H1 (cell line): ENCODE measurements at regions not wholly inside any gene's neighbourhood (a gene's known extent, or its start where the extent isn't known, plus 50 kb on each side); places are given as distances from the start of the nearest gene placed in this dataset.

Experiments
- CTCF ChIA-PET: fragments of 300-600 bp; sonication (Branson Sonifier 250); formaldehyde crosslinking; loops from one replicate; lab custom pipeline; 2021; ENCODE audit not compliant: partially characterized antibody; lab: Charles Lee
- POLR2A ChIA-PET: fragments of 300-600 bp; sonication (Branson Sonifier 250); formaldehyde crosslinking; loops from one replicate; lab custom pipeline; 2021; ENCODE audit warnings: inconsistent platforms; ENCODE audit not compliant: partially characterized antibody; lab: Charles Lee
- DNase-seq, 2 experiments: peaks; one replicate each; pipeline versions ENCODE4 v3.0.0 to v3.0.0-alpha.2; 2010 to 2022; ENCODE audit warnings: low spot score in 2 of 2, low read depth in 1 of 2, mixed read lengths in 1 of 2
- FAIRE-seq: peaks from 2 replicates; lab custom pipeline; 2011; peaks lifted over from hg19 to GRCh38; lab: Jason Lieb, UNC
- H2AFZ ChIP-seq: 2 replicates; pipeline ENCODE4 v1.8.1; 2012; ENCODE audit warnings: low read length, inconsistent platforms
- H2AK5ac ChIP-seq: 2 replicates; pipeline ENCODE4 v1.6.1; 2013; ENCODE audit warnings: low read depth, low read length
- H2BK120ac ChIP-seq: replicated peaks from 2 replicates; pipeline ENCODE3; 2013; ENCODE audit warnings: low read depth, low read length, inconsistent platforms
- H2BK12ac ChIP-seq: 2 replicates; pipeline ENCODE4 v1.6.1; 2013; ENCODE audit warnings: low read depth, low read length
- H2BK15ac ChIP-seq: 2 replicates; pipeline ENCODE4 v1.6.1; 2013; ENCODE audit warnings: low read length
- H2BK20ac ChIP-seq: 2 replicates; pipeline ENCODE4 v1.6.1; 2013; ENCODE audit warnings: low read length
- H2BK5ac ChIP-seq: 2 replicates; pipeline ENCODE4 v1.6.1; 2013; ENCODE audit warnings: low read depth, low read length
- H3K14ac ChIP-seq: 2 replicates; pipeline ENCODE4 v1.6.1; 2013; ENCODE audit warnings: inconsistent platforms; ENCODE audit not compliant: insufficient read length
- H3K18ac ChIP-seq: 2 replicates; pipeline ENCODE4 v1.6.1; 2013; ENCODE audit warnings: low read length; ENCODE audit errors: extremely low read depth
- H3K23ac ChIP-seq: 2 replicates; pipeline ENCODE4 v1.6.1; 2013; ENCODE audit warnings: inconsistent platforms; ENCODE audit not compliant: insufficient read length
- H3K23me2 ChIP-seq: 2 replicates; pipeline ENCODE4 v1.6.1; 2013; ENCODE audit warnings: low read depth, low read length
- H3K27ac ChIP-seq: 2 replicates; pipeline ENCODE4 v1.6.1; 2011; ENCODE audit warnings: low read depth, low read length, inconsistent platforms
- H3K27me3 ChIP-seq, 4 experiments: replicated peaks in 1 of 4; 1 replicate in 1 of 4; 2 replicates in 3 of 4; pipeline versions ENCODE4 v1.6.1 to v1.8.1; 2011 to 2013; ENCODE audit warnings: low read length in 3 of 4, mild to moderate bottlenecking in 3 of 4, inconsistent platforms in 2 of 4, mixed read lengths in 2 of 4, moderate library complexity in 1 of 4; ENCODE audit not compliant: control insufficient read depth in 3 of 4, insufficient read depth in 3 of 4; ENCODE audit errors: extremely low read depth in 1 of 4
- H3K36me3 ChIP-seq, 4 experiments: 2 replicates each; pipeline versions ENCODE4 v1.6.1 to v1.8.1; 2011 to 2013; ENCODE audit warnings: mild to moderate bottlenecking in 4 of 4, low read length in 3 of 4, moderate library complexity in 2 of 4, control low read depth in 1 of 4, inconsistent platforms in 1 of 4; ENCODE audit not compliant: insufficient read depth in 4 of 4, control insufficient read depth in 2 of 4
- H3K4ac ChIP-seq: replicated peaks from 2 replicates; pipeline ENCODE3; 2013; ENCODE audit warnings: low read length, low read depth, mixed read lengths, inconsistent platforms; ENCODE audit not compliant: insufficient read length
- H3K4me1 ChIP-seq, 4 experiments: replicated peaks in 1 of 4; 1 replicate in 1 of 4; 2 replicates in 3 of 4; pipeline versions ENCODE4 v1.6.1 to v1.8.1; 2011 to 2013; ENCODE audit warnings: low read length in 3 of 4, inconsistent platforms in 2 of 4, mixed read lengths in 1 of 4; ENCODE audit not compliant: insufficient read depth in 4 of 4, control insufficient read depth in 3 of 4
- H3K4me2 ChIP-seq, 2 experiments: 2 replicates each; pipeline versions ENCODE4 v1.6.1 to v1.8.1; 2011 to 2013; ENCODE audit warnings: low read depth in 2 of 2, low read length in 2 of 2, control low read depth in 1 of 2, inconsistent platforms in 1 of 2, mild to moderate bottlenecking in 1 of 2; ENCODE audit not compliant: insufficient read depth in 1 of 2
- H3K4me3 ChIP-seq, 4 experiments: fragments of 200-600, 300-600 bp in 1 of 4; sonication (generic), shearing (Covaris generic), sonication (Bioruptor Twin) in 1 of 4; 2 replicates each; pipeline versions ENCODE4 v1.5.1 to v1.8.1; 2011 to 2016; ENCODE audit warnings: low read length in 4 of 4, low read depth in 3 of 4, control low read depth in 2 of 4, inconsistent platforms in 2 of 4, mild to moderate bottlenecking in 2 of 4, mixed read lengths in 1 of 4, moderate library complexity in 1 of 4; ENCODE audit not compliant: insufficient read depth in 2 of 4; ENCODE audit errors: extremely low read depth in 1 of 4
- H3K56ac ChIP-seq: replicated peaks from 2 replicates; pipeline ENCODE3; 2013; ENCODE audit warnings: low read depth, mild to moderate bottlenecking, mixed read lengths, low read length, inconsistent platforms; ENCODE audit not compliant: insufficient read length
- H3K79me1 ChIP-seq: 2 replicates; pipeline ENCODE4 v1.6.1; 2013; ENCODE audit warnings: low read depth, low read length, control low read depth
- H3K79me2 ChIP-seq, 2 experiments: 2 replicates each; pipeline versions ENCODE4 v1.6.1 to v1.8.1; 2012 to 2013; ENCODE audit warnings: low read length in 2 of 2, mild to moderate bottlenecking in 2 of 2, inconsistent platforms in 1 of 2; ENCODE audit not compliant: insufficient read depth in 2 of 2, control insufficient read depth in 1 of 2
- H3K9ac ChIP-seq, 4 experiments: replicated peaks in 1 of 4; 1 replicate in 1 of 4; 2 replicates in 3 of 4; pipeline versions ENCODE4 v1.6.1 to v1.8.1; 2011 to 2013; ENCODE audit warnings: low read depth in 3 of 4, low read length in 3 of 4, control low read depth in 2 of 4, mild to moderate bottlenecking in 2 of 4, moderate library complexity in 2 of 4, inconsistent platforms in 1 of 4; ENCODE audit errors: extremely low read depth in 1 of 4
- H3K9me3 ChIP-seq, 2 experiments: 2 replicates each; pipeline versions ENCODE4 v1.6.1 to v1.8.1; 2012 to 2013; ENCODE audit warnings: mild to moderate bottlenecking in 2 of 2, moderate library complexity in 2 of 2, control low read depth in 1 of 2, inconsistent platforms in 1 of 2, low read depth in 1 of 2, low read length in 1 of 2, mixed read lengths in 1 of 2; ENCODE audit not compliant: insufficient read depth in 2 of 2
- H4K20me1 ChIP-seq, 2 experiments: replicated peaks in 1 of 2; 2 replicates each; pipeline versions ENCODE3 to v1.8.1; 2011 to 2013; ENCODE audit warnings: inconsistent platforms in 2 of 2, low read length in 2 of 2, mild to moderate bottlenecking in 1 of 2; ENCODE audit not compliant: insufficient read depth in 2 of 2, control insufficient read depth in 1 of 2
- H4K5ac ChIP-seq: 2 replicates; pipeline ENCODE4 v1.6.1; 2013; ENCODE audit warnings: low read length, low read depth, mixed read lengths, inconsistent platforms; ENCODE audit not compliant: insufficient read length
- H4K8ac ChIP-seq: 2 replicates; pipeline ENCODE4 v1.8.0; 2013; ENCODE audit warnings: mild to moderate bottlenecking, moderate library complexity, low read length, inconsistent platforms; ENCODE audit not compliant: insufficient read depth; ENCODE audit errors: extremely low read depth
- H4K91ac ChIP-seq: replicated peaks from 2 replicates; pipeline ENCODE3; 2013; ENCODE audit warnings: low read length, mixed read lengths, inconsistent platforms; ENCODE audit not compliant: insufficient read length
- BCL11A ChIP-seq, 2 experiments: IDR thresholded peaks; one replicate each; pipeline ENCODE4 v1.6.1; 2011; ENCODE audit warnings: low read depth in 2 of 2, low read length in 2 of 2, mild to moderate bottlenecking in 2 of 2
- CBX5 ChIP-seq: fragments of 300-800, 300-1000 bp; sonication (generic); IDR thresholded peaks from 2 replicates; pipeline ENCODE4 v1.7.1; 2016; ENCODE audit warnings: antibody characterized with exemption, low read length, low read depth
- CHD1 ChIP-seq: IDR thresholded peaks from 2 replicates; pipeline ENCODE4 v1.6.1; 2012; ENCODE audit warnings: low read depth, low read length, improper control_type of control experiment
- EGR1 ChIP-seq: IDR thresholded peaks from 2 replicates; pipeline ENCODE4 v1.6.1; 2011; ENCODE audit warnings: low read depth, low read length, borderline replicate concordance
- EP300 ChIP-seq, 2 experiments: IDR thresholded peaks; 1 replicate in 1 of 2; 2 replicates in 1 of 2; pipeline ENCODE4 v1.6.1; 2011 to 2012; ENCODE audit warnings: low read depth in 2 of 2, low read length in 2 of 2, mild to moderate bottlenecking in 2 of 2, borderline replicate concordance in 1 of 2, inconsistent platforms in 1 of 2, moderate library complexity in 1 of 2
- EZH2 ChIP-seq: fragments of 200-600 bp; sonication (generic); IDR thresholded peaks from 2 replicates; pipeline ENCODE4 v1.7.1; 2012; ENCODE audit warnings: low read depth, mild to moderate bottlenecking, moderate library complexity, low read length, inconsistent platforms; ENCODE audit not compliant: severe bottlenecking
- KDM5A ChIP-seq: fragments of 200-600 bp; IDR thresholded peaks from 2 replicates; pipeline ENCODE4 v1.7.1; 2012; ENCODE audit warnings: mild to moderate bottlenecking, low read length, inconsistent platforms, mixed read lengths
- NANOG ChIP-seq: IDR thresholded peaks from 2 replicates; pipeline ENCODE4 v1.6.1; 2011; ENCODE audit warnings: low read length, low read depth, mild to moderate bottlenecking, inconsistent platforms; ENCODE audit not compliant: insufficient read depth, poor library complexity, severe bottlenecking
- RFX5 ChIP-seq: IDR thresholded peaks from 2 replicates; pipeline ENCODE4 v1.6.1; 2011; ENCODE audit warnings: low read depth, low read length, improper control_type of control experiment, borderline replicate concordance
- RNF2 ChIP-seq: fragments of 200-900, 300-1000 bp; sonication (generic); IDR thresholded peaks from 2 replicates; pipeline ENCODE4 v1.7.1; 2016; ENCODE audit warnings: borderline replicate concordance, low read depth, mild to moderate bottlenecking, antibody characterized with exemption, low read length; ENCODE audit not compliant: poor library complexity, severe bottlenecking; ENCODE audit errors: missing control alignments
- SP1 ChIP-seq: IDR thresholded peaks from 2 replicates; pipeline ENCODE4 v1.6.1; 2011; ENCODE audit warnings: low read depth, low read length
- TAF7 ChIP-seq: optimal IDR thresholded peaks from 2 replicates; pipeline ENCODE3; 2011; ENCODE audit warnings: low read depth, mild to moderate bottlenecking, inconsistent platforms, low read length, moderate library complexity, borderline replicate concordance
- TBP ChIP-seq: IDR thresholded peaks from 2 replicates; pipeline ENCODE4 v1.6.1; 2011; ENCODE audit warnings: low read depth, low read length, improper control_type of control experiment
- WGBS, 2 experiments: shearing (Covaris generic) in 1 of 2; methylation state at CpG; one replicate each; pipeline versions ENCODE4 v1.1.6 to v1.1.7; 2013 to 2015; ENCODE audit warnings: low lambda C conversion rate in 2 of 2, mixed read lengths in 2 of 2, inconsistent platforms in 1 of 2, low coverage in 1 of 2, missing lambda C conversion rate in 1 of 2; ENCODE audit not compliant: insufficient replicate concordance in 2 of 2, insufficient coverage in 1 of 2, insufficient read length in 1 of 2; ENCODE audit errors: extremely low coverage in 1 of 2, missing lambda C conversion rate in 1 of 2; 5-methylcytosine and 5-hydroxymethylcytosine counted together

GRCh38 chr2:196459539-196459938 lies 180.0 kb upstream of the CCDC150 start:
- no peak overlapping the region for H4K5ac ChIP-seq
- H3K18ac ChIP-seq = no peak overlapping the region
- H2BK15ac ChIP-seq = no peak overlapping the region
- no peak overlapping the region for H4K91ac ChIP-seq
- no peak overlapping the region for H3K23ac ChIP-seq
- no peak overlapping the region for H3K56ac ChIP-seq
- no peak overlapping the region for H2BK12ac ChIP-seq
- H2AK5ac ChIP-seq = no peak overlapping the region
- CTCF ChIA-PET = interaction anchor here (1.3 kb wide), 1 partner anchor 30 kb away, joined by 4 read pairs; no protein-coding TSS in a partner anchor
- no peak for FAIRE-seq
- no peak overlapping the region for H2BK20ac ChIP-seq
- no peak overlapping the region for H3K14ac ChIP-seq
- no peaks in the 10 kb centered on the region for H3K79me2 ChIP-seq
- no peak overlapping the region for H3K27ac ChIP-seq
- H2BK120ac ChIP-seq = no peak overlapping the region
- no peak for DNase-seq
- H2BK5ac ChIP-seq = no peak overlapping the region
- 73% methylated on average over 7 of the region's 7 CpGs; no CpG with 5 or more reads in 1 of the 2 experiments for WGBS, 2 experiments
- H3K4me2 ChIP-seq = no peak overlapping the region
- no peak overlapping the region for H4K8ac ChIP-seq
- H3K27me3 ChIP-seq = no peaks in the 10 kb centered on the region
- H2AFZ ChIP-seq = no peak overlapping the region
- H3K4me1 ChIP-seq = no peaks in the 10 kb centered on the region; a peak in 1 of 7 replicates
- no peaks in the 10 kb centered on the region; the same call in 1 of the 2 replicates for H3K79me1 ChIP-seq
- no peak overlapping the region for H3K4me3 ChIP-seq
- H3K4ac ChIP-seq = no peak overlapping the region
- H3K23me2 ChIP-seq = no peaks in the 10 kb centered on the region
- H3K9me3 ChIP-seq = no peaks in the 10 kb centered on the region
- POLR2A ChIA-PET = no interaction called here
- no peak overlapping the region for H3K9ac ChIP-seq
- H4K20me1 ChIP-seq = no peaks in the 10 kb centered on the region
- no peaks in the 10 kb centered on the region for H3K36me3 ChIP-seq
- TF ChIP-seq EP300 (IDR thresholded peaks at IDR 0.05; ENCODE audit: borderline replicate concordance in 1 of 2, low read depth in 2 of 2, low read length in 2 of 2) = no peak
- no peak for TF ChIP-seq RNF2
- no peak for TF ChIP-seq EGR1
- TF ChIP-seq SP1 = no peak
- no peak for TF ChIP-seq KDM5A
- TF ChIP-seq NANOG = no peak
- TF ChIP-seq TBP = no peak
- no peak for TF ChIP-seq CBX5
- no peak for TF ChIP-seq BCL11A (IDR thresholded peaks at IDR 0.05; ENCODE audit: low read depth in 2 of 2, low read length in 2 of 2)
- no peak for TF ChIP-seq TAF7
- TF ChIP-seq EZH2 = no peak
- no peak for TF ChIP-seq RFX5
- no peak for TF ChIP-seq CHD1
